HL-60 (cell line): ENCODE measurements at regions not wholly inside any gene's neighbourhood (a gene's known extent, or its start where the extent isn't known, plus 50 kb on each side); places are given as distances from the start of the nearest gene placed in this dataset.

Experiments used
- CTCF ChIP-seq: IDR thresholded peaks from one replicate; pipeline ENCODE4 v1.5.1; 2011; ENCODE audit warnings: low read length, control low read depth, inconsistent platforms; ENCODE audit not compliant: insufficient read depth
- GABPA ChIP-seq: IDR thresholded peaks from 2 replicates; pipeline ENCODE4 v1.6.1; 2012; ENCODE audit warnings: low read depth
- POLR2AphosphoS5 ChIP-seq: IDR thresholded peaks from 2 replicates; pipeline ENCODE4 v1.6.1; 2012; ENCODE audit warnings: low read depth
- REST ChIP-seq: IDR thresholded peaks from 2 replicates; pipeline ENCODE4 v1.6.1; 2012; ENCODE audit warnings: low read depth; ENCODE audit not compliant: insufficient replicate concordance
- SPI1 ChIP-seq: IDR thresholded peaks from 2 replicates; pipeline ENCODE4 v1.6.1; 2012; ENCODE audit warnings: low read depth, mild to moderate bottlenecking, borderline replicate concordance

GRCh38 chr17:17411692-17412091, 65.1 kb upstream of the MED9 start:
- TF ChIP-seq CTCF (no peak), SPI1 (no peak), POLR2AphosphoS5 (no peak), REST (no peak), GABPA (no peak)
